HCT116 (cell line): ENCODE measurements at regions not wholly inside any gene's neighbourhood (a gene's known extent, or its start where the extent isn't known, plus 50 kb on each side); places are given as distances from the start of the nearest gene placed in this dataset.

Source experiments
- ATAC-seq: fragments of 200-7000 bp; cut with Tn5 transposase; 2 replicates; pipeline ENCODE4 v1.9.1; 2020; ENCODE audit warnings: mild to moderate bottlenecking, moderate library complexity
- BruUV-seq: library from RNA; stranded (reverse); fragments of 400-500 nt; replicated peaks from 2 replicates; lab custom pipeline; 2021; lab: Mats Ljungman, UMichigan
- CTCF ChIA-PET: fragments of 300-600 bp; sonication (Branson Sonifier 250); formaldehyde crosslinking; loops from one replicate; lab custom pipeline; 2021; ENCODE audit warnings: antibody characterized with exemption; lab: Charles Lee
- POLR2A ChIA-PET: fragments of 300-600, 350-600 bp; sonication (Branson Sonifier 250); formaldehyde crosslinking; loops from one replicate; lab custom pipeline; 2021; ENCODE audit warnings: antibody characterized with exemption; lab: Charles Lee
- RAD21 ChIA-PET, 2 experiments: fragments of 300-600 bp; sonication (Branson Sonifier 250); formaldehyde crosslinking; loops; one replicate each; lab custom pipeline; 2023; ENCODE audit warnings: low total read pairs in 2 of 2; ENCODE audit not compliant: uncharacterized antibody in 2 of 2, unreplicated experiment in 2 of 2, low non-redundant PET in 1 of 2; lab: Charles Lee
- DNase-seq: peaks from one replicate; pipeline ENCODE4 v3.0.0-alpha.2; 2010; ENCODE audit warnings: low read depth, low spot score
- H2AFZ ChIP-seq: fragments of 200-600 bp; shearing (Covaris generic), sonication (generic); 2 replicates; pipeline ENCODE4 v1.6.1; 2017; ENCODE audit warnings: low read depth, mixed run types, mixed read lengths, antibody characterized with exemption, low read length; ENCODE audit not compliant: poor library complexity, severe bottlenecking
- H3K27ac ChIP-seq: 2 replicates; pipeline ENCODE4 v1.5.1; 2012; ENCODE audit warnings: low read depth, low read length
- H3K27me3 ChIP-seq: fragments of 200-600 bp; sonication (generic); 2 replicates; pipeline ENCODE4 v1.6.1; 2016; ENCODE audit warnings: mixed run types, low read length, mixed read lengths; ENCODE audit not compliant: insufficient read depth
- H3K36me3 ChIP-seq, 2 experiments: fragments of 200-500 bp in 1 of 2; fragments of 200-600 bp in 1 of 2; sonication (Bioruptor generic) in 1 of 2; sonication (generic) in 1 of 2; 2 replicates each; pipeline versions ENCODE4 v1.5.1 to v1.6.1; 2014 to 2016; ENCODE audit warnings: low read length in 2 of 2, inconsistent platforms in 1 of 2, mixed read lengths in 1 of 2, mixed run types in 1 of 2; ENCODE audit not compliant: insufficient read depth in 2 of 2, control insufficient read depth in 1 of 2
- H3K4me1 ChIP-seq, 2 experiments: fragments of 200-600 bp in 1 of 2; sonication (generic) in 1 of 2; 2 replicates each; pipeline versions ENCODE4 v1.5.1 to v1.6.1; 2012 to 2017; ENCODE audit warnings: low read length in 2 of 2, inconsistent platforms in 1 of 2, mild to moderate bottlenecking in 1 of 2, mixed read lengths in 1 of 2, mixed run types in 1 of 2, moderate library complexity in 1 of 2; ENCODE audit not compliant: insufficient read depth in 2 of 2, control insufficient read depth in 1 of 2
- H3K4me2 ChIP-seq: fragments of 200-600 bp; sonication (generic); 2 replicates; pipeline ENCODE4 v1.6.1; 2017; ENCODE audit warnings: mixed run types, low read length, mixed read lengths
- H3K4me3 ChIP-seq, 2 experiments: fragments of 200-600 bp in 1 of 2; sonication (generic) in 1 of 2; replicated peaks in 1 of 2; 2 replicates each; pipeline ENCODE4 v1.5.1; 2011 to 2016; ENCODE audit warnings: low read length in 2 of 2, control low read depth in 1 of 2, low read depth in 1 of 2, mild to moderate bottlenecking in 1 of 2, mixed read lengths in 1 of 2, mixed run types in 1 of 2
- H3K79me2 ChIP-seq: fragments of 200-600 bp; sonication (generic); 2 replicates; pipeline ENCODE4 v1.6.1; 2017; ENCODE audit warnings: mild to moderate bottlenecking, mixed run types, low read length, moderate library complexity, mixed read lengths; ENCODE audit not compliant: insufficient read depth
- H3K9ac ChIP-seq: fragments of 200-600 bp; sonication (generic); 2 replicates; pipeline ENCODE4 v1.6.1; 2016; ENCODE audit warnings: low read length, mixed read lengths
- H3K9me2 ChIP-seq: fragments of 200-600 bp; sonication (generic), shearing (Covaris generic); 2 replicates; pipeline ENCODE4 v1.6.1; 2017; ENCODE audit warnings: mixed run types, mild to moderate bottlenecking, moderate library complexity; ENCODE audit not compliant: insufficient read depth
- H3K9me3 ChIP-seq, 2 experiments: fragments of 200-500 bp in 1 of 2; fragments of 200-600 bp in 1 of 2; sonication (Bioruptor generic) in 1 of 2; sonication (generic) in 1 of 2; 2 replicates each; pipeline ENCODE4 v1.6.1; 2014 to 2017; ENCODE audit warnings: low read length in 2 of 2, mixed read lengths in 2 of 2, inconsistent platforms in 1 of 2, low read depth in 1 of 2, mild to moderate bottlenecking in 1 of 2, mixed run types in 1 of 2, moderate library complexity in 1 of 2; ENCODE audit not compliant: control insufficient read depth in 1 of 2, insufficient read depth in 1 of 2
- H4K20me1 ChIP-seq: fragments of 200-600 bp; sonication (generic), shearing (Covaris generic); 2 replicates; pipeline ENCODE4 v1.6.1; 2017; ENCODE audit warnings: mixed run types, mild to moderate bottlenecking, moderate library complexity; ENCODE audit not compliant: insufficient read depth
- CEBPB ChIP-seq: IDR thresholded peaks from 2 replicates; pipeline ENCODE4 v1.6.1; 2012; ENCODE audit warnings: low read depth
- CTCF ChIP-seq, 3 experiments: fragments of 200-600 bp in 1 of 3; sonication (generic) in 1 of 3; IDR thresholded peaks in 2 of 3; conservative IDR thresholded peaks in 1 of 3; 2 replicates each; pipeline ENCODE4 v1.5.1; 2012 to 2017; ENCODE audit warnings: low read depth in 2 of 3, low read length in 2 of 3, antibody characterized with exemption in 1 of 3, borderline replicate concordance in 1 of 3, control low read depth in 1 of 3, mild to moderate bottlenecking in 1 of 3, mixed read lengths in 1 of 3, mixed run types in 1 of 3, moderate library complexity in 1 of 3; ENCODE audit not compliant: insufficient read depth in 1 of 3
- ELF1 ChIP-seq: IDR thresholded peaks from 2 replicates; pipeline ENCODE4 v1.6.1; 2012; ENCODE audit warnings: low read depth, borderline replicate concordance
- EZH2 ChIP-seq: fragments of 200-600 bp; sonication (generic); IDR thresholded peaks from 2 replicates; pipeline ENCODE4 v1.6.1; 2017; ENCODE audit warnings: antibody characterized with exemption, mixed run types
- EZH2phosphoT487 ChIP-seq: fragments of 200-600 bp; IDR thresholded peaks from 2 replicates; pipeline ENCODE4 v1.6.1; 2018; ENCODE audit warnings: antibody characterized with exemption, borderline replicate concordance
- FOSL1 ChIP-seq: IDR thresholded peaks from 2 replicates; pipeline ENCODE4 v1.6.1; 2012; ENCODE audit warnings: low read depth
- JUND ChIP-seq: IDR thresholded peaks from 2 replicates; pipeline ENCODE4 v1.6.1; 2012
- POLR2A ChIP-seq: IDR thresholded peaks from 2 replicates; pipeline ENCODE4 v1.7.0; 2011; ENCODE audit warnings: borderline replicate concordance; ENCODE audit not compliant: insufficient read depth, insufficient read length; ENCODE audit errors: extremely low read depth
- POLR2AphosphoS5 ChIP-seq: IDR thresholded peaks from 2 replicates; pipeline ENCODE4 v1.6.1; 2011; ENCODE audit warnings: mild to moderate bottlenecking, low read depth, low read length, moderate library complexity
- RAD21 ChIP-seq: IDR thresholded peaks from 2 replicates; pipeline ENCODE4 v1.6.1; 2012; ENCODE audit warnings: low read depth, mild to moderate bottlenecking
- REST ChIP-seq: IDR thresholded peaks from 2 replicates; pipeline ENCODE4 v1.6.1; 2012; ENCODE audit warnings: low read depth
- SP1 ChIP-seq: IDR thresholded peaks from 2 replicates; pipeline ENCODE4 v1.6.1; 2012; ENCODE audit warnings: low read depth
- SRF ChIP-seq: IDR thresholded peaks from 2 replicates; pipeline ENCODE4 v1.6.1; 2012; ENCODE audit warnings: low read depth
- ZFX ChIP-seq: fragments of 450-650 bp; IDR thresholded peaks from 2 replicates; pipeline ENCODE4 v1.6.1; 2017
- ZNF274 ChIP-seq: fragments of 200-500 bp; sonication (Bioruptor generic); IDR thresholded peaks from 2 replicates; pipeline ENCODE4 v1.6.1; 2014; ENCODE audit warnings: mild to moderate bottlenecking, low read depth, low read length, inconsistent platforms
- intact Hi-C: fragments of 100-400 bp; cut with micrococcal nuclease; formaldehyde crosslinking; loops from 2 replicates; pipeline ENCODE4 v1.10.0; 2022

- no peaks in the 10 kb centered on the region for H3K9me3 ChIP-seq
- H4K20me1 ChIP-seq, result no peaks in the 10 kb centered on the region
- H3K9ac ChIP-seq, result no peak overlapping the region
- H3K4me2 ChIP-seq, result no peak overlapping the region
- POLR2A ChIA-PET, result no interaction called here
- no peak for DNase-seq
- H3K27me3 ChIP-seq, result peaks cover 7% of the 10 kb centered on the region; the same call in 1 of the 2 replicates
- no peak for TF ChIP-seq ZFX
- no peak for TF ChIP-seq FOSL1
- no peak for TF ChIP-seq ELF1
- no peak for TF ChIP-seq REST
- TF ChIP-seq POLR2AphosphoS5, result no peak
- no peak for TF ChIP-seq RAD21
- H3K27ac ChIP-seq, result no peak overlapping the region
- no peak overlapping the region for H2AFZ ChIP-seq
- H3K9me2 ChIP-seq, result no peaks in the 10 kb centered on the region
- no peaks in the 10 kb centered on the region for H3K4me1 ChIP-seq
- intact Hi-C loops, result no loop called here
- RAD21 ChIA-PET, result no interaction called here
- no peaks in the 10 kb centered on the region for H3K79me2 ChIP-seq
- H3K36me3 ChIP-seq, result no peaks in the 10 kb centered on the region
- no TSS peak for BruUV-seq
- H3K4me3 ChIP-seq, result no peak overlapping the region
- CTCF ChIA-PET, result no interaction called here
- ATAC-seq, result no peak
Observed at GRCh38 chr2:39603436-39603835, 62.3 kb upstream of the TMEM178A start.

GRCh38 chr2:39604866-39605265 is 60.9 kb upstream of the TMEM178A start:
- BruUV-seq, result no TSS peak
- CTCF ChIA-PET, result no interaction called here
- H3K79me2 ChIP-seq, result no peaks in the 10 kb centered on the region

More at GRCh38 chr2:39604866-39605265, 60.9 kb upstream of the TMEM178A start:
- intact Hi-C loops, result no loop called here
- Histone ChIP-seq H3K9me3 (no peaks in the 10 kb centered on the region), H3K27me3 (peaks cover 7% of the 10 kb centered on the region; the same call in 1 of the 2 replicates), H4K20me1 (no peaks in the 10 kb centered on the region), H3K9me2 (no peaks in the 10 kb centered on the region), H3K4me2 (no peak overlapping the region), H3K9ac (no peak overlapping the region), H3K36me3 (no peaks in the 10 kb centered on the region), H2AFZ (no peak overlapping the region), H3K27ac (no peak overlapping the region), H3K4me3 (no peak overlapping the region), H3K4me1 (no peaks in the 10 kb centered on the region)
- ATAC-seq (no peak), DNase-seq (no peak)
- POLR2A ChIA-PET, result no interaction called here
- RAD21 ChIA-PET, result no interaction called here
- TF ChIP-seq RAD21, result no peak
- TF ChIP-seq JUND, result no peak
- no peak for TF ChIP-seq FOSL1
- TF ChIP-seq CTCF (IDR thresholded peaks at IDR 0.05 in 2 of 3, conservative IDR thresholded peaks at IDR 0.05 in 1 of 3; ENCODE audit: borderline replicate concordance in 1 of 3, insufficient read depth in 1 of 3, low read depth in 2 of 3, low read length in 2 of 3), result no peak
- no peak for TF ChIP-seq SRF
- no peak for TF ChIP-seq ZFX
- no peak for TF ChIP-seq ELF1
- TF ChIP-seq SP1, result no peak
- no peak for TF ChIP-seq CEBPB
- no peak for TF ChIP-seq EZH2phosphoT487
- TF ChIP-seq ZNF274, result no peak
- TF ChIP-seq POLR2A, result no peak
- TF ChIP-seq EZH2, result no peak
